H9 (cell line): ENCODE measurements at regions not wholly inside any gene's neighbourhood (a gene's known extent, or its start where the extent isn't known, plus 50 kb on each side); places are given as distances from the start of the nearest gene placed in this dataset.

ENCODE experiments used
- DNase-seq: peaks from one replicate; pipeline ENCODE4 v3.0.0-alpha.2; 2017
- H2AFZ ChIP-seq: one replicate; pipeline ENCODE4 v1.6.1; 2013; ENCODE audit warnings: mild to moderate bottlenecking, low read length, control low read depth, moderate library complexity
- H2AK5ac ChIP-seq: 2 replicates; pipeline ENCODE4 v1.6.1; 2013; ENCODE audit warnings: low read length, control low read depth, mixed read lengths; ENCODE audit not compliant: insufficient read length
- H2BK120ac ChIP-seq: one replicate; pipeline ENCODE4 v1.6.1; 2013; ENCODE audit warnings: low read depth, mild to moderate bottlenecking, low read length, control low read depth, inconsistent platforms; ENCODE audit not compliant: poor library complexity, severe bottlenecking
- H2BK12ac ChIP-seq: 2 replicates; pipeline ENCODE4 v1.6.1; 2013; ENCODE audit warnings: low read length, control low read depth, mixed read lengths, low read depth; ENCODE audit not compliant: insufficient read length
- H2BK15ac ChIP-seq: 2 replicates; pipeline ENCODE4 v1.6.1; 2013; ENCODE audit warnings: low read depth, low read length, control low read depth
- H2BK20ac ChIP-seq: one replicate; pipeline ENCODE4 v1.6.1; 2013; ENCODE audit warnings: low read depth, mild to moderate bottlenecking, low read length, control low read depth, inconsistent platforms; ENCODE audit not compliant: poor library complexity, severe bottlenecking
- H2BK5ac ChIP-seq: 2 replicates; pipeline ENCODE4 v1.6.1; 2013; ENCODE audit warnings: low read length, control low read depth, mixed read lengths; ENCODE audit not compliant: insufficient read length
- H3K14ac ChIP-seq: 2 replicates; pipeline ENCODE4 v1.6.1; 2013; ENCODE audit warnings: low read length, control low read depth; ENCODE audit not compliant: insufficient read depth
- H3K18ac ChIP-seq: 2 replicates; pipeline ENCODE4 v1.6.1; 2013; ENCODE audit warnings: low read depth, mild to moderate bottlenecking, mixed read lengths, low read length, control low read depth; ENCODE audit not compliant: insufficient read length
- H3K23ac ChIP-seq: 2 replicates; pipeline ENCODE4 v1.6.1; 2013; ENCODE audit warnings: low read length, control low read depth, mixed read lengths, low read depth; ENCODE audit not compliant: insufficient read length
- H3K23me2 ChIP-seq: 2 replicates; pipeline ENCODE4 v1.6.1; 2013; ENCODE audit warnings: low read depth, mild to moderate bottlenecking, mixed read lengths, low read length, control low read depth; ENCODE audit not compliant: insufficient read length, poor library complexity, severe bottlenecking
- H3K27ac ChIP-seq: 2 replicates; pipeline ENCODE4 v1.5.1; 2013; ENCODE audit warnings: low read length, control low read depth, mixed read lengths, low read depth; ENCODE audit not compliant: insufficient read length
- H3K27me3 ChIP-seq: 2 replicates; pipeline ENCODE4 v1.6.1; 2013; ENCODE audit warnings: low read length, control low read depth, inconsistent platforms; ENCODE audit not compliant: insufficient read depth
- H3K4ac ChIP-seq: 2 replicates; pipeline ENCODE4 v1.6.1; 2013; ENCODE audit warnings: low read depth, mild to moderate bottlenecking, control low read depth, inconsistent platforms, low read length, moderate library complexity
- H3K4me1 ChIP-seq: 2 replicates; pipeline ENCODE4 v1.6.1; 2013; ENCODE audit warnings: low read length, control low read depth, inconsistent platforms; ENCODE audit not compliant: insufficient read depth
- H3K4me2 ChIP-seq: 2 replicates; pipeline ENCODE4 v1.6.1; 2013; ENCODE audit warnings: low read length, control low read depth, mixed read lengths; ENCODE audit not compliant: insufficient read length, insufficient read depth
- H3K56ac ChIP-seq: 2 replicates; pipeline ENCODE4 v1.6.1; 2013; ENCODE audit warnings: low read depth, mild to moderate bottlenecking, mixed read lengths, low read length, control low read depth; ENCODE audit not compliant: insufficient read length
- H3K79me1 ChIP-seq: 2 replicates; pipeline ENCODE4 v1.6.1; 2013; ENCODE audit warnings: low read depth, mild to moderate bottlenecking, moderate library complexity, low read length, control low read depth, inconsistent platforms; ENCODE audit not compliant: insufficient read depth, poor library complexity, severe bottlenecking
- H3K79me2 ChIP-seq: 2 replicates; pipeline ENCODE4 v1.6.1; 2013; ENCODE audit warnings: low read length, control low read depth, inconsistent platforms; ENCODE audit not compliant: insufficient read depth
- H3K9ac ChIP-seq: 2 replicates; pipeline ENCODE4 v1.6.1; 2013; ENCODE audit warnings: low read length, control low read depth, mixed read lengths; ENCODE audit not compliant: insufficient read length; ENCODE audit errors: extremely low read depth
- H3K9me3 ChIP-seq: one replicate; pipeline ENCODE4 v1.6.1; 2013; ENCODE audit warnings: low read depth, low read length, inconsistent platforms; ENCODE audit not compliant: control insufficient read depth
- H3T11ph ChIP-seq: one replicate; pipeline ENCODE4 v1.6.1; 2013; ENCODE audit warnings: mild to moderate bottlenecking, low read length, control low read depth, inconsistent platforms
- H4K20me1 ChIP-seq: one replicate; pipeline ENCODE4 v1.6.1; 2013; ENCODE audit not compliant: control insufficient read depth, insufficient read length, insufficient read depth
- H4K5ac ChIP-seq: 2 replicates; pipeline ENCODE4 v1.6.1; 2013; ENCODE audit warnings: low read depth, mild to moderate bottlenecking, mixed read lengths, low read length, control low read depth; ENCODE audit not compliant: insufficient read length
- H4K8ac ChIP-seq: replicated peaks from 2 replicates; pipeline ENCODE4 v1.6.1; 2013; ENCODE audit warnings: low read length, control low read depth, mixed read lengths, low read depth; ENCODE audit not compliant: insufficient read length
- H4K91ac ChIP-seq: 2 replicates; pipeline ENCODE4 v1.6.1; 2013; ENCODE audit warnings: low read depth, mild to moderate bottlenecking, moderate library complexity, mixed read lengths, low read length, control low read depth; ENCODE audit not compliant: insufficient read length
- H3K27ac Mint-ChIP-seq, 3 experiments: 2 replicates in 2 of 3; 3 replicates in 1 of 3; pipeline ENCODE4 v1.8.0; 2020 to 2021; ENCODE audit warnings: mixed read lengths in 3 of 3, mild to moderate bottlenecking in 1 of 3, moderate library complexity in 1 of 3
- H3K27me3 Mint-ChIP-seq: 2 replicates; pipeline ENCODE4 v1.8.0; 2021; ENCODE audit warnings: low read depth, mild to moderate bottlenecking, moderate library complexity, mixed read lengths
- H3K36me3 Mint-ChIP-seq, 3 experiments: 2 replicates in 2 of 3; 3 replicates in 1 of 3; pipeline ENCODE4 v1.8.0; 2020 to 2021; ENCODE audit warnings: low read depth in 3 of 3, mixed read lengths in 3 of 3; ENCODE audit not compliant: insufficient read depth in 1 of 3
- H3K4me1 Mint-ChIP-seq, 2 experiments: 2 replicates each; pipeline ENCODE4 v1.8.0; 2020; ENCODE audit warnings: mixed read lengths in 2 of 2
- H3K4me3 Mint-ChIP-seq, 2 experiments: 2 replicates in 1 of 2; 3 replicates in 1 of 2; pipeline ENCODE4 v1.8.0; 2020 to 2021; ENCODE audit warnings: mild to moderate bottlenecking in 2 of 2, mixed read lengths in 2 of 2, moderate library complexity in 1 of 2
- H3K9me3 Mint-ChIP-seq, 2 experiments: 2 replicates in 1 of 2; 3 replicates in 1 of 2; pipeline ENCODE4 v1.8.0; 2020; ENCODE audit warnings: mild to moderate bottlenecking in 2 of 2, mixed read lengths in 2 of 2, moderate library complexity in 1 of 2
- WGBS: extraction: QIAGEN DNeasy Blood & Tissue Kit; methylation state at CpG from one replicate; pipeline ENCODE4 v1.1.7; 2013; ENCODE audit warnings: missing lambda C conversion rate, low lambda C conversion rate, mixed read lengths; ENCODE audit not compliant: insufficient read length; ENCODE audit errors: extremely low coverage; 5-methylcytosine and 5-hydroxymethylcytosine counted together
- TF ChIP-seq, protein P1 (sequence below): fragments of 200-600 bp; sonication (generic); conservative IDR thresholded peaks from 3 replicates; pipeline ENCODE4 v1.8.0; 2021; ENCODE audit warnings: antibody characterized with exemption, mild to moderate bottlenecking

DNA sequence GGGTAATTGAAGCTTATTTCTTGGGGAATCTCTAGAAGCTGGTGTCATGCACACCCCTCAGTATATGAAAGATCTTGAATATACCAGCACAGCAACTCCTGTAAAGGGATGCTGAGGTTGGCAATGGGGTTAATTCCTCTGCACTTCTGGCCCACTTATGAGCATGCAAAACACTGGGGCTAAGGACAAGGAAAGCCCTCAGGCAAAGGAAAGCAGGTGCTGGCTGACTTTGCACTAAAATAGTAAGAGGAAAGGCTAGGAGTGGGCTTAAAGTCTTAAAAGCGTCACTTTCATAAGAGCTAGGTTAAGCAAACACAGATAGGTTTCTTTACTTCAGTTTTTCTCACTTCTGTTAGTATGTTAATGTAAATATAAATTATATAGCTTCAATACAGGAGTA is 572.6 kb upstream of the LUZP2 start:
- Histone ChIP-seq H3T11ph (no peak overlapping the region), H2BK20ac (no peak overlapping the region), H3K23me2 (no peaks in the 10 kb centered on the region), H4K5ac (no peak overlapping the region), H2BK15ac (no peak overlapping the region), H2AFZ (no peak overlapping the region), H2BK5ac (no peak overlapping the region), H3K4ac (no peak overlapping the region), H4K8ac (no peak overlapping the region), H2BK12ac (no peak overlapping the region), H3K4me2 (no peak overlapping the region), H3K79me2 (no peaks in the 10 kb centered on the region), H3K18ac (no peak overlapping the region), H2BK120ac (no peak overlapping the region), H3K23ac (no peak overlapping the region), H3K9me3 (no peaks in the 10 kb centered on the region), H4K91ac (no peak overlapping the region), H3K56ac (no peak overlapping the region), H4K20me1 (no peaks in the 10 kb centered on the region), H3K4me1 (no peaks in the 10 kb centered on the region), H3K27ac (no peak overlapping the region), H3K79me1 (no peaks in the 10 kb centered on the region), H3K27me3 (no peaks in the 10 kb centered on the region), H2AK5ac (no peak overlapping the region), H3K14ac (no peak overlapping the region), H3K9ac (no peak overlapping the region)
- H3K36me3 Mint-ChIP-seq: no peaks in the 10 kb centered on the region
- H3K4me3 Mint-ChIP-seq: no peak overlapping the region
- no peaks in the 10 kb centered on the region for H3K27me3 Mint-ChIP-seq
- no peak for DNase-seq
- no peak overlapping the region; a peak in 1 of 7 replicates for H3K27ac Mint-ChIP-seq
- H3K4me1 Mint-ChIP-seq: no peaks in the 10 kb centered on the region; a peak in 1 of 4 replicates
- H3K9me3 Mint-ChIP-seq: no peaks in the 10 kb centered on the region
- TF ChIP-seq, protein P1, sequence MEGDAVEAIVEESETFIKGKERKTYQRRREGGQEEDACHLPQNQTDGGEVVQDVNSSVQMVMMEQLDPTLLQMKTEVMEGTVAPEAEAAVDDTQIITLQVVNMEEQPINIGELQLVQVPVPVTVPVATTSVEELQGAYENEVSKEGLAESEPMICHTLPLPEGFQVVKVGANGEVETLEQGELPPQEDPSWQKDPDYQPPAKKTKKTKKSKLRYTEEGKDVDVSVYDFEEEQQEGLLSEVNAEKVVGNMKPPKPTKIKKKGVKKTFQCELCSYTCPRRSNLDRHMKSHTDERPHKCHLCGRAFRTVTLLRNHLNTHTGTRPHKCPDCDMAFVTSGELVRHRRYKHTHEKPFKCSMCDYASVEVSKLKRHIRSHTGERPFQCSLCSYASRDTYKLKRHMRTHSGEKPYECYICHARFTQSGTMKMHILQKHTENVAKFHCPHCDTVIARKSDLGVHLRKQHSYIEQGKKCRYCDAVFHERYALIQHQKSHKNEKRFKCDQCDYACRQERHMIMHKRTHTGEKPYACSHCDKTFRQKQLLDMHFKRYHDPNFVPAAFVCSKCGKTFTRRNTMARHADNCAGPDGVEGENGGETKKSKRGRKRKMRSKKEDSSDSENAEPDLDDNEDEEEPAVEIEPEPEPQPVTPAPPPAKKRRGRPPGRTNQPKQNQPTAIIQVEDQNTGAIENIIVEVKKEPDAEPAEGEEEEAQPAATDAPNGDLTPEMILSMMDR: no peak
- WGBS: no CpG with 5 or more reads among the region's 1 CpG
